MCF 10A (cell line): ENCODE measurements at regions not wholly inside any gene's neighbourhood (a gene's known extent, or its start where the extent isn't known, plus 50 kb on each side); places are given as distances from the start of the nearest gene placed in this dataset.

Experiments used
- BruUV-seq: library from RNA; stranded (reverse); fragments of 400-500 nt; replicated peaks from 2 replicates; lab custom pipeline; 2021; lab: Mats Ljungman, UMichigan
- CTCF ChIA-PET: fragments of 300-600 bp; sonication (Branson Sonifier 250); formaldehyde crosslinking; extraction: SDS; loops from one replicate; lab custom pipeline; 2021; ENCODE audit warnings: antibody characterized with exemption, inconsistent platforms; lab: Yijun Ruan, JAX
- POLR2A ChIA-PET: fragments of 300-600, 350-650 bp; sonication (Branson Sonifier 250); formaldehyde crosslinking; extraction: SDS; loops from one replicate; lab custom pipeline; 2020; ENCODE audit warnings: antibody characterized with exemption, inconsistent platforms; lab: Yijun Ruan, JAX
- DNase-seq: peaks from one replicate; pipeline ENCODE4 v3.0.0-alpha.2; 2018; ENCODE audit not compliant: unreplicated experiment
- H3K27ac Mint-ChIP-seq: one replicate; pipeline ENCODE4 v1.8.0; 2022; ENCODE audit warnings: mild to moderate bottlenecking, low read depth, mixed read lengths; ENCODE audit not compliant: unreplicated experiment
- H3K27me3 Mint-ChIP-seq: one replicate; pipeline ENCODE4 v1.8.0; 2022; ENCODE audit warnings: mixed read lengths; ENCODE audit not compliant: insufficient read depth, unreplicated experiment
- H3K36me3 Mint-ChIP-seq: one replicate; pipeline ENCODE4 v1.8.0; 2022; ENCODE audit warnings: mild to moderate bottlenecking, moderate library complexity, mixed read lengths; ENCODE audit not compliant: insufficient read depth, unreplicated experiment
- H3K4me1 Mint-ChIP-seq: one replicate; pipeline ENCODE4 v1.8.0; 2022; ENCODE audit warnings: mixed read lengths; ENCODE audit not compliant: insufficient read depth, unreplicated experiment
- H3K4me3 Mint-ChIP-seq: one replicate; pipeline ENCODE4 v1.8.0; 2022; ENCODE audit warnings: mild to moderate bottlenecking, moderate library complexity, mixed read lengths; ENCODE audit not compliant: unreplicated experiment
- H3K9me3 Mint-ChIP-seq: one replicate; pipeline ENCODE4 v1.8.0; 2022; ENCODE audit warnings: mixed read lengths; ENCODE audit not compliant: unreplicated experiment
- intact Hi-C: fragments of 100-400 bp; cut with micrococcal nuclease; formaldehyde crosslinking; loops from 2 replicates; pipeline ENCODE4 v1.14.1; 2022
- TF ChIP-seq, protein P1 (sequence below): fragments of 200-600 bp; IDR thresholded peaks from one replicate; pipeline ENCODE4 v1.8.0; 2022; ENCODE audit warnings: antibody characterized with exemption, mild to moderate bottlenecking; ENCODE audit not compliant: unreplicated experiment

DNA sequence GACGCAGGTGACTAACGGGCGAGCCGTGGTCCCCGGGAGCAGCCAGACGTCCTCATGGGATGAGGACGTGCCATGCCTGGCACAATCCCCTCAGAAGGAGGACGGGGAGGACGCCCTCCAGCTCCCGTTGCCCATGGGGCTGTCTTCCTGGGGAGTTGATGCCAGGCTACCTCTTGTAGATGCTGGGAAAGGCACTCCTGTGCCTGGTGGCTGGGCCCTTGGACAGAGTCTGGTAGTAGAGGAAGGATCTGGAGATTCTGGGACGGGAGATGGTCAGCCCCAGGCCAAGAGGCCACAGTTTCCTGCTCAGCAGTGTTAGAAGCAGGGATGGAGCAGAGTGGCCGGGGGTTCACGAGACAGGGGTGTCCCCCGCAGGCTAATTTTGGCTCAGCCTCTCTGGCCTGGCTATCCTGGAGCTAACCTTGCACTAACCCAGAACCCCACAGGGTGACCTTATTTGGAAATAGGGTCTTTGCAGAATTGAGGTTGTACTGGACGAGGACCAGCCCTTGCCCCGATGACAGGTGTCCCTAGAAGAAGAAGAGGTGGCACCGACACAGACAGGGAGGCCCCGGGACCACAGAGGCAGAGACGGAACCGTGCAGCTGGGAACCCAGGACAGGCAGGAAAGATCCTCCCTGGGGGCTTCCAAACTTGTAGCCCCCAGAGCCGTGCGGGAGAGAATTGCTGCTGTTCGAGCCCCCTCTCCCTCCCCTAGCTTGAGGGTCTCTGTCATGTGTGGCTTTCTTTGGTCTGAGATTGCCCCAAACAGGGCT lies 50.1 kb upstream of the ADRA2C start:
- no peaks in the 10 kb centered on the region for H3K36me3 Mint-ChIP-seq
- H3K27me3 Mint-ChIP-seq, result peaks cover 42% of the 10 kb centered on the region
- H3K27ac Mint-ChIP-seq, result no peak overlapping the region
- intact Hi-C loops, result no loop called here
- H3K9me3 Mint-ChIP-seq, result peaks cover 18% of the 10 kb centered on the region
- no TSS peak for BruUV-seq
- TF ChIP-seq, protein P1, sequence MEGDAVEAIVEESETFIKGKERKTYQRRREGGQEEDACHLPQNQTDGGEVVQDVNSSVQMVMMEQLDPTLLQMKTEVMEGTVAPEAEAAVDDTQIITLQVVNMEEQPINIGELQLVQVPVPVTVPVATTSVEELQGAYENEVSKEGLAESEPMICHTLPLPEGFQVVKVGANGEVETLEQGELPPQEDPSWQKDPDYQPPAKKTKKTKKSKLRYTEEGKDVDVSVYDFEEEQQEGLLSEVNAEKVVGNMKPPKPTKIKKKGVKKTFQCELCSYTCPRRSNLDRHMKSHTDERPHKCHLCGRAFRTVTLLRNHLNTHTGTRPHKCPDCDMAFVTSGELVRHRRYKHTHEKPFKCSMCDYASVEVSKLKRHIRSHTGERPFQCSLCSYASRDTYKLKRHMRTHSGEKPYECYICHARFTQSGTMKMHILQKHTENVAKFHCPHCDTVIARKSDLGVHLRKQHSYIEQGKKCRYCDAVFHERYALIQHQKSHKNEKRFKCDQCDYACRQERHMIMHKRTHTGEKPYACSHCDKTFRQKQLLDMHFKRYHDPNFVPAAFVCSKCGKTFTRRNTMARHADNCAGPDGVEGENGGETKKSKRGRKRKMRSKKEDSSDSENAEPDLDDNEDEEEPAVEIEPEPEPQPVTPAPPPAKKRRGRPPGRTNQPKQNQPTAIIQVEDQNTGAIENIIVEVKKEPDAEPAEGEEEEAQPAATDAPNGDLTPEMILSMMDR, result no peak
- ChIA-PET CTCF (interaction anchor here (0.6 kb wide), 1 partner anchor 64 kb away, joined by 3 read pairs; no protein-coding TSS in a partner anchor), POLR2A (no interaction called here)
- H3K4me3 Mint-ChIP-seq, result no peak overlapping the region
- H3K4me1 Mint-ChIP-seq, result no peaks in the 10 kb centered on the region
- no peak for DNase-seq

- DNase-seq, result no peak
- Mint-ChIP-seq H3K4me3 (no peak overlapping the region), H3K36me3 (no peaks in the 10 kb centered on the region), H3K27ac (no peak overlapping the region), H3K9me3 (peaks cover 18% of the 10 kb centered on the region), H3K27me3 (peaks cover 34% of the 10 kb centered on the region), H3K4me1 (no peaks in the 10 kb centered on the region)
- CTCF ChIA-PET, result interaction anchor here (0.6 kb wide), 1 partner anchor 63 kb away, joined by 3 read pairs; no protein-coding TSS in a partner anchor
- BruUV-seq, result no TSS peak
- POLR2A ChIA-PET, result interaction anchor here (0.5 to 0.6 kb wide), 2 partner anchors 481 to 979 kb away, joined by 4 to 6 read pairs; no protein-coding TSS in a partner anchor
- TF ChIP-seq, protein P1, result no peak
- intact Hi-C loops, result no loop called here
Measured at GRCh38 chr4:3715061-3715854, 50.9 kb upstream of the ADRA2C start.

DNA sequence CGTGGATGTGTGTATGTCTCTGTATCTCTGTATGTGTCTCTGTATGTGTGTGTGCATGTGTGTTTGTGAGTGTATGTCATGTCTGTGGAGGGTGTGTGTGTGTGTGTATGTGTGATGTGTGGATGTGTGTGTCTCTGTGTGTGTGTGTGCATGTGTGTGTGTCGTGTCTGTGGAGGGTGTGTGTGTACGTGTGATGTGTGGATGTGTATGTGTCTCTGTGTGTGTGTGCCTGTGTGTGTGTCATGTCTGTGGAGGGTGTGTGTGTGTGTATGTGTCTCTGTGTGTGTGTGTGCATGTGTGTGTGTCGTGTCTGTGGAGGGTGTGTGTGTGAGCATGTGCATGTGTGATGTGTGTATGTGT lies 51.6 kb upstream of the ADRA2C start:
- ChIA-PET POLR2A (interaction anchor here (0.5 to 0.6 kb wide), 2 partner anchors 481 to 978 kb away, joined by 4 to 6 read pairs; no protein-coding TSS in a partner anchor), CTCF (no interaction called here)
- TF ChIP-seq, protein P1, result no peak
- H3K4me3 Mint-ChIP-seq, result no peak overlapping the region
- no peak overlapping the region for H3K27ac Mint-ChIP-seq
- H3K9me3 Mint-ChIP-seq, result peaks cover 18% of the 10 kb centered on the region
- intact Hi-C loops, result no loop called here
- DNase-seq, result no peak
- BruUV-seq, result no TSS peak
- peaks cover 28% of the 10 kb centered on the region for H3K27me3 Mint-ChIP-seq
- no peaks in the 10 kb centered on the region for H3K4me1 Mint-ChIP-seq
- H3K36me3 Mint-ChIP-seq, result no peaks in the 10 kb centered on the region
